ENCODE measurements at regions not wholly inside any gene's neighbourhood (a gene's known extent, or its start where the extent isn't known, plus 50 kb on each side); places are given as distances from the start of the nearest gene placed in this dataset.

DNA sequence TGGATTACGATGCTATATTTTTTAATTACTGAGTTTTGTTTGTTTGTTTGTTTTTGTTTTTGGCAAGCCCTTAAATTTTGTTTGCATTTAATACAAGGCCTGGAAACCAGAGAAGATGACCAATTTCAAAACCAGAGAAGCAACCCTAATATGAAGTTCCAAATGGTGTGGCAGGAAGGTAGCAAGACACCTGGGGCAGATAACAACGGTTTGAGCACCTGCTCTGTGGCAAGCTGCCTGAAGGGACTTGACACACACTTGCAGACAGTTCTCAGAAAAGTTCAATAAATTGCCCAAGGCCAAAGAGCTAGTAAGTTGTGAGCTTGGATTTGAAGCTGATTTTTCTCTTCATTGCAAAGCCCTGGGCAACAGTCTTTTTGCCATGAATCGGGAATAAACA lies 151.2 kb upstream of the UBE2E1 start:
- peaks cover 17% of the 10 kb centered on the region for H3K4me1 Mint-ChIP-seq (ENCODE audit: unreplicated experiment)
- no peak for DNase-seq (ENCODE audit: extremely low spot score, unreplicated experiment)
- H3K27ac Mint-ChIP-seq = no peak overlapping the region
- H3K4me3 Mint-ChIP-seq = no peak overlapping the region
- H3K27me3 Mint-ChIP-seq = no peaks in the 10 kb centered on the region
- peaks cover 8% of the 10 kb centered on the region for H3K9me3 Mint-ChIP-seq
- TF ChIP-seq, protein P1, sequence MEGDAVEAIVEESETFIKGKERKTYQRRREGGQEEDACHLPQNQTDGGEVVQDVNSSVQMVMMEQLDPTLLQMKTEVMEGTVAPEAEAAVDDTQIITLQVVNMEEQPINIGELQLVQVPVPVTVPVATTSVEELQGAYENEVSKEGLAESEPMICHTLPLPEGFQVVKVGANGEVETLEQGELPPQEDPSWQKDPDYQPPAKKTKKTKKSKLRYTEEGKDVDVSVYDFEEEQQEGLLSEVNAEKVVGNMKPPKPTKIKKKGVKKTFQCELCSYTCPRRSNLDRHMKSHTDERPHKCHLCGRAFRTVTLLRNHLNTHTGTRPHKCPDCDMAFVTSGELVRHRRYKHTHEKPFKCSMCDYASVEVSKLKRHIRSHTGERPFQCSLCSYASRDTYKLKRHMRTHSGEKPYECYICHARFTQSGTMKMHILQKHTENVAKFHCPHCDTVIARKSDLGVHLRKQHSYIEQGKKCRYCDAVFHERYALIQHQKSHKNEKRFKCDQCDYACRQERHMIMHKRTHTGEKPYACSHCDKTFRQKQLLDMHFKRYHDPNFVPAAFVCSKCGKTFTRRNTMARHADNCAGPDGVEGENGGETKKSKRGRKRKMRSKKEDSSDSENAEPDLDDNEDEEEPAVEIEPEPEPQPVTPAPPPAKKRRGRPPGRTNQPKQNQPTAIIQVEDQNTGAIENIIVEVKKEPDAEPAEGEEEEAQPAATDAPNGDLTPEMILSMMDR (conservative IDR thresholded peaks at IDR 0.05) = no peak
- no peaks in the 10 kb centered on the region for H3K36me3 Mint-ChIP-seq

DNA sequence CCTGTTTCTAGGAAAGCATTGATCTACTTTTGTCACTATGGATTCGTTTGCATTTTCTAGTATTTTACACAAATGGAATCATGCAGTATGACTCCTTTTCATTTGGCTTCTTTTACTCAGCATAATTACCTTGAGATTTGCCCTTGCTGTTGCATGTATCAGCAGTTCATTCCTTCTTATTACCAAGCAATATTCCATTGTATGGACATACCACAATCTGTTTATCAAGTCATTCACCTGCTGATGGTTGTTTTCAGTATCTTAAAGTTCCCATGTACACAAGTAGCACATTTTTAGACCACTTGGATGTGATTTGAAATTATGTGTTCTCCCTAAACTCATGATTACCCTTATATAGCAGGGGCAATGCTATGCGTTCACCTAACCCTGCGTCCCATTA lies 150.0 kb upstream of the UBE2E1 start:
- TF ChIP-seq, protein P1 (conservative IDR thresholded peaks at IDR 0.05) = no peak
- DNase-seq (ENCODE audit: extremely low spot score, unreplicated experiment) = no peak
- peaks cover 3% of the 10 kb centered on the region for H3K27me3 Mint-ChIP-seq
- H3K27ac Mint-ChIP-seq = no peak overlapping the region
- H3K9me3 Mint-ChIP-seq = peaks cover 8% of the 10 kb centered on the region
- peaks cover 12% of the 10 kb centered on the region for H3K4me1 Mint-ChIP-seq (ENCODE audit: unreplicated experiment)
- no peak overlapping the region for H3K4me3 Mint-ChIP-seq
- no peaks in the 10 kb centered on the region for H3K36me3 Mint-ChIP-seq

DNA sequence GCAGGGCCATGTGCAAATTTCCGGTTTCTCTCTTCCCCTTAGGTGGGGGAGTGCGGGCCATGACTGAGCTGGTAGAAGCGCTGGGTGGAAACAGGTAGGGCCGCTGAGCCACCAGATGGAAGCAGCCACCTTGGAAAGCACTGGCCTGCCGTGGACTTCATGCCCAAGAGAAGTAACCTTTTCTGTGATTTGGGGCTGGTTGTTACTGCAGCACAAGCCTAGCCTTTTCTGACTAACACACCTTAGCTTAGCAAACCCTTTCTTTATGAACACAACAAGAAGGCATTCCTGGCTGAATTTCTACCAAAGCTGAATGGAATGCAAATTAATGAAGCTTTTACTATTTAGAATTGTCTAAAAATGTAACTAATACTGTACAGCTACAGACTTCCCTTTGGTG lies 149.6 kb upstream of the UBE2E1 start:
- Mint-ChIP-seq H3K27me3 (peaks cover 3% of the 10 kb centered on the region), H3K4me1 (ENCODE audit: unreplicated experiment) (peaks cover 12% of the 10 kb centered on the region), H3K9me3 (peaks cover 8% of the 10 kb centered on the region), H3K4me3 (no peak overlapping the region), H3K36me3 (no peaks in the 10 kb centered on the region), H3K27ac (no peak overlapping the region)
- DNase-seq (ENCODE audit: extremely low spot score, unreplicated experiment) = no peak
- TF ChIP-seq, protein P1 (conservative IDR thresholded peaks at IDR 0.05) = no peak

DNA sequence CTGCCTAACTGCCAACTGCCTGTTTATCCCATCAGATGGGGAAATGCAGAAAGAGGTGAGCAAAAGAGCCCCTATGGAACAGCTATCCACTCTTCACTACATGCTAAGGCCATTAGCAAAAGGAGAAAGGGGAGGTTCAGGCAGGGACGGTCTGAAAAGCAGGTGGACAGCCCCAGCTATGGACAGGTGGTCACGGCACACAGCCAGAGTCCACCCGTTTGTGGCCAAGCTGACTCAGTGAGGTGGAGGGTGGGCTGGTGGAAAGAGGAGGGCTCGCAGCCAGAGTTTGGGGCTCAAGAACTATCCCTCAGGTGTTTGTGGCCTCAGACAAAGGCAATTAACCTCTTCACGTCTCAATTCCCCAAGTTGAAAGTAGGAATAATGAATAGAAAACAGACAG lies 148.9 kb upstream of the UBE2E1 start:
- peaks cover 8% of the 10 kb centered on the region for H3K9me3 Mint-ChIP-seq
- no peaks in the 10 kb centered on the region for H3K36me3 Mint-ChIP-seq
- DNase-seq (ENCODE audit: extremely low spot score, unreplicated experiment) = no peak
- H3K27me3 Mint-ChIP-seq = peaks cover 3% of the 10 kb centered on the region
- H3K27ac Mint-ChIP-seq = no peak overlapping the region
- peaks cover 12% of the 10 kb centered on the region for H3K4me1 Mint-ChIP-seq (ENCODE audit: unreplicated experiment)
- TF ChIP-seq, protein P1 (conservative IDR thresholded peaks at IDR 0.05) = no peak
- H3K4me3 Mint-ChIP-seq = no peak overlapping the region

DNA sequence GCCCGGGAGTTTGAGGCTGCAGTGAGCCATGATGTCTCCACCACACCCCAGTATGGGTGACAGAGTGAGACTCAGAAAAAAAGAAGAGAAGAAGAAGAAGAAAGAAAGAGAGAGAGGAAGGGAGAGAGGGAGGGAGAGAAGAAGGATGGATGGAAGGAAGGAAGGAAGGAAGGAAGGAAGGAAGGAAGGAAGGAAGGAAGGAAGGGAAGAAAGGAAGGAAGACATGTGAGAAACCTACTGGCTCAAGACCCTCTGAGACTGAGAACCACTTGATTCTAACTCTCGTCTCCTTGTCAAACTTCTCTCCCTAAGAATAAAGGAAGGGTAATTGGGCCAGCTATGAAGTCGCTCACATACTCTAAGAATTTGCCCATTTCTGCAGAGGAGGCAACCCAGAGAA lies 148.1 kb upstream of the UBE2E1 start:
- H3K27ac Mint-ChIP-seq = no peak overlapping the region
- no peak for DNase-seq (ENCODE audit: extremely low spot score, unreplicated experiment)
- H3K4me3 Mint-ChIP-seq = no peak overlapping the region
- no peaks in the 10 kb centered on the region for H3K36me3 Mint-ChIP-seq
- peaks cover 12% of the 10 kb centered on the region for H3K4me1 Mint-ChIP-seq (ENCODE audit: unreplicated experiment)
- H3K27me3 Mint-ChIP-seq = peaks cover 3% of the 10 kb centered on the region
- TF ChIP-seq, protein P1 (conservative IDR thresholded peaks at IDR 0.05) = no peak
- H3K9me3 Mint-ChIP-seq = peaks cover 8% of the 10 kb centered on the region

DNA sequence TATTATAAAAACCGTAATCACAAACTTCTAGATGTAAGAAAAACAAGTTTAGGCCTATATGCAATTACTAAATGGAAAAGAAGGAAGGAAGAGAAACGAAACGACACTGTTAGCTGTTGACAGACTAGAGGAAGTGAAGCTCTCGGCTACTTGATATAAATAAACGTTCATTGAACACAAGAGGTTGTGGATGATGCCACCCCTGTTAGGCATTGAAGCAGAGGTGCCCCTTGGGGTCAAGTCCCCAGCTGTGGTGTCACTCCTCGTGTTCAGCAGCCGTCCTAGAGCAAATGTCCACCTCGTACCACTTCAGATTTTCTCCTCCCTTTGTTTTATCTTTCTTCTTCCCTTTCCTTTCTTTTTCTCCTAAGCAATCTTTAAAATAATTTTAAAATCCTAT lies 146.5 kb upstream of the UBE2E1 start:
- TF ChIP-seq, protein P1 (conservative IDR thresholded peaks at IDR 0.05) = no peak
- H3K9me3 Mint-ChIP-seq = peaks cover 8% of the 10 kb centered on the region
- H3K36me3 Mint-ChIP-seq = no peaks in the 10 kb centered on the region
- peaks cover 3% of the 10 kb centered on the region for H3K27me3 Mint-ChIP-seq
- no peak overlapping the region for H3K27ac Mint-ChIP-seq
- H3K4me1 Mint-ChIP-seq (ENCODE audit: unreplicated experiment) = peaks cover 12% of the 10 kb centered on the region
- DNase-seq (ENCODE audit: extremely low spot score, unreplicated experiment) = no peak
- no peak overlapping the region for H3K4me3 Mint-ChIP-seq

All from type B pancreatic cell (in vitro differentiated cells).